ENCODE measurements at regions not wholly inside any gene's neighbourhood (a gene's known extent, or its start where the extent isn't known, plus 50 kb on each side); places are given as distances from the start of the nearest gene placed in this dataset.

- no peak; the same call in 1 of the 2 replicates for TF ChIP-seq CTCF (conservative IDR thresholded peaks at IDR 0.05; ENCODE audit: low read length)
- TF ChIP-seq EZH2phosphoT487 (IDR thresholded peaks at IDR 0.05; ENCODE audit: borderline replicate concordance): no peak
These were observed 533.5 kb downstream of the GPAM start for GRCh38 chr10:111650088-111650487.

Measured in Loucy (cell line).